LNCAP (cell line): ENCODE measurements at regions not wholly inside any gene's neighbourhood (a gene's known extent, or its start where the extent isn't known, plus 50 kb on each side); places are given as distances from the start of the nearest gene placed in this dataset.

ENCODE experiments used
- CTCF ChIP-seq: fragments of 450-650 bp; IDR thresholded peaks from 2 replicates; pipeline ENCODE4 v1.5.1; 2017; ENCODE audit warnings: mild to moderate bottlenecking

GRCh38 chr13:76363682-76364289 is 522.4 kb downstream of the KCTD12 start:
- no peak for TF ChIP-seq CTCF

GRCh38 chr13:76361868-76362267 is 524.3 kb downstream of the KCTD12 start:
- TF ChIP-seq CTCF: no peak

GRCh38 chr13:76351541-76352229 is 534.5 kb downstream of the KCTD12 start:
- TF ChIP-seq CTCF: no peak

GRCh38 chr13:76350399-76350798 is 535.8 kb downstream of the KCTD12 start:
- no peak for TF ChIP-seq CTCF

GRCh38 chr13:76349700-76350099 is 536.5 kb downstream of the KCTD12 start:
- no peak for TF ChIP-seq CTCF

- no peak for TF ChIP-seq CTCF
Observed at GRCh38 chr13:76339649-76340048, 546.6 kb downstream of the KCTD12 start.

- no peak for TF ChIP-seq CTCF
Observed at GRCh38 chr13:76338003-76338402, 548.2 kb downstream of the KCTD12 start.
